AG04450 (cell line): ENCODE measurements at regions not wholly inside any gene's neighbourhood (a gene's known extent, or its start where the extent isn't known, plus 50 kb on each side); places are given as distances from the start of the nearest gene placed in this dataset.

ENCODE experiments used
- CTCF ChIA-PET: fragments of 300-600, 350-600 bp; formaldehyde crosslinking; extraction: SDS; loops from one replicate; lab custom pipeline; 2022; ENCODE audit warnings: antibody characterized with exemption, inconsistent platforms; lab: Charles Lee
- POLR2A ChIA-PET: fragments of 350-600 bp; formaldehyde crosslinking; extraction: SDS; loops from one replicate; lab custom pipeline; 2021; ENCODE audit warnings: antibody characterized with exemption, inconsistent platforms; lab: Yijun Ruan, JAX
- DNase-seq: peaks from one replicate; pipeline ENCODE4 v3.0.0-alpha.2; 2011; ENCODE audit warnings: low read depth, low spot score
- H3K27ac ChIP-seq: one replicate; pipeline ENCODE4 v1.5.1; 2012; ENCODE audit warnings: low read depth, low read length, control low read depth
- H3K27me3 ChIP-seq: one replicate; pipeline ENCODE4 v1.6.0; 2012; ENCODE audit warnings: low read length; ENCODE audit not compliant: control insufficient read depth, insufficient read depth
- H3K4me3 ChIP-seq: 2 replicates; pipeline ENCODE4 v1.5.1; 2011; ENCODE audit warnings: mild to moderate bottlenecking, low read depth, low read length, control low read depth
- H3K9me3 ChIP-seq: 2 replicates; pipeline ENCODE4 v1.5.1; 2012; ENCODE audit warnings: low read length; ENCODE audit not compliant: control insufficient read depth, insufficient read depth
- TF ChIP-seq, protein P1 (sequence below): IDR thresholded peaks from 2 replicates; pipeline ENCODE4 v1.5.1; 2011; ENCODE audit warnings: low read depth, low read length, control low read depth, inconsistent platforms

DNA sequence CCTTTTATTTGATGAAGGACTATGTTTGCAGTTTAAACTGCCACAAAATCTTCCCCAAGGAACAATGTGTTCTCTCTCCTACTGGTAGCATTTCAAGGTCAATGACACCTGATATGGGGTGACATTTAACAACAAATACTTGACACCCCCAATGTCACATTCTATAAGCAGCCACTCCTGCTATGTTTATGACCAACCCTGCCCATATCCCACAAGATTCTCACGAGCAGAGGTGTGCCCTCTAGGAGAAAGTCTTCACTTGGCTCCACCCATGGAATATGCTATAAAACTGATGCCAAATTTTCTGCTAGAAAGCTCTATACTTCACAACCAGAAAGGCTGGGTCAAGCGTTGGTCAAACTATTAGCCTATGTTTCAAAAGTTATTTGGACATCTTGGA is 105.6 kb upstream of the ARID2 start:
- no peaks in the 10 kb centered on the region for H3K9me3 ChIP-seq
- TF ChIP-seq, protein P1, sequence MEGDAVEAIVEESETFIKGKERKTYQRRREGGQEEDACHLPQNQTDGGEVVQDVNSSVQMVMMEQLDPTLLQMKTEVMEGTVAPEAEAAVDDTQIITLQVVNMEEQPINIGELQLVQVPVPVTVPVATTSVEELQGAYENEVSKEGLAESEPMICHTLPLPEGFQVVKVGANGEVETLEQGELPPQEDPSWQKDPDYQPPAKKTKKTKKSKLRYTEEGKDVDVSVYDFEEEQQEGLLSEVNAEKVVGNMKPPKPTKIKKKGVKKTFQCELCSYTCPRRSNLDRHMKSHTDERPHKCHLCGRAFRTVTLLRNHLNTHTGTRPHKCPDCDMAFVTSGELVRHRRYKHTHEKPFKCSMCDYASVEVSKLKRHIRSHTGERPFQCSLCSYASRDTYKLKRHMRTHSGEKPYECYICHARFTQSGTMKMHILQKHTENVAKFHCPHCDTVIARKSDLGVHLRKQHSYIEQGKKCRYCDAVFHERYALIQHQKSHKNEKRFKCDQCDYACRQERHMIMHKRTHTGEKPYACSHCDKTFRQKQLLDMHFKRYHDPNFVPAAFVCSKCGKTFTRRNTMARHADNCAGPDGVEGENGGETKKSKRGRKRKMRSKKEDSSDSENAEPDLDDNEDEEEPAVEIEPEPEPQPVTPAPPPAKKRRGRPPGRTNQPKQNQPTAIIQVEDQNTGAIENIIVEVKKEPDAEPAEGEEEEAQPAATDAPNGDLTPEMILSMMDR = no peak
- H3K27me3 ChIP-seq = peaks cover 10% of the 10 kb centered on the region
- H3K27ac ChIP-seq = no peak overlapping the region
- no peak for DNase-seq
- H3K4me3 ChIP-seq = no peak overlapping the region
- POLR2A ChIA-PET = no interaction called here
- CTCF ChIA-PET = interaction anchor here (0.6 kb wide), 1 partner anchor 91 kb away, joined by 3 read pairs; no protein-coding TSS in a partner anchor

DNA sequence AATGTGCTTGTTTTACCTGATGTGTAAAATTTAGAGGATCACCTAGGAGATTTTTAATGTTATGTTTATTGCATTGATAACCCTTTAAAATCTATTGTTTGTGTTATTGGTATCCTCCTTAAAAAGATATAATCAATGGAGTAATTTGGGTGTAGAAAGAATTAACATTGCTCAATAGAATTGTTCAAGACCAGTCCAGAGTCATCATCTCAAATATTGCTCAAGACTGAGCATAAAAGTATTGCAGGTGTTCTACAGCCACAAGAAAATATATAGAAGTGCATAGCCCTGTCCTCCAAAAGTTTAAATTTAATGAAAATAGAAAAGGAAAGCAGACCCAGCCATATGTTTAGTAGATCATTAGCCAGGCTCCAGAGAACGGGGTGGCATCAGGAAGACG is 102.5 kb upstream of the ARID2 start:
- Histone ChIP-seq H3K27me3 (peaks cover 8% of the 10 kb centered on the region), H3K4me3 (no peak overlapping the region), H3K9me3 (no peaks in the 10 kb centered on the region), H3K27ac (no peak overlapping the region)
- DNase-seq = no peak
- CTCF ChIA-PET = interaction anchor here (1.0 to 1.4 kb wide), 2 partner anchors 10 to 53 kb away, joined by 3 read pairs; no protein-coding TSS in a partner anchor
- POLR2A ChIA-PET = no interaction called here
- TF ChIP-seq, protein P1 = no peak

- H3K27ac ChIP-seq = no peak overlapping the region
- no peaks in the 10 kb centered on the region for H3K9me3 ChIP-seq
- peaks cover 7% of the 10 kb centered on the region for H3K27me3 ChIP-seq
- H3K4me3 ChIP-seq = no peak overlapping the region
- ChIA-PET POLR2A (no interaction called here), CTCF (interaction anchor here (1.0 to 1.4 kb wide), 3 partner anchors 10 to 83 kb away, joined by 3 to 4 read pairs (median 3); no protein-coding TSS in a partner anchor)
- TF ChIP-seq, protein P1 = no peak
- no peak for DNase-seq
Measured at GRCh38 chr12:45627407-45628069, 102.0 kb upstream of the ARID2 start.

DNA sequence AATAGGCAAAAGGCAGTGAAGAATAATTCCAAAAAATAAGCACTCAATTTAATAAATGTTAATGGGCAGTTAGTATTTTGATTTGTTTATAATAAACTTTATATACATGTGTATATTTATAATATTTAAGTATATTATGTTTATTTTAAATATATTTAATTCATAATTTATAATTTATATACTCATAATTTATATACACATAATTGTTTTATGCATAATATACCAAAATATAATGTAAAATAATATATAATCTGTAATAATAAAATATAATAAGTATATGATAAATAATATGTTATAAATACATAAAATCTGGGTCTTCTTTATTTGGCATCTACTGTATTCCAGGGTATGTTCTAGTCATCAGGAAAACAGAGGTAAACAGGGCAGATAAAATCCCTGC is 100.2 kb upstream of the ARID2 start:
- TF ChIP-seq, protein P1 = no peak
- Histone ChIP-seq H3K27ac (no peak overlapping the region), H3K27me3 (peaks cover 4% of the 10 kb centered on the region), H3K4me3 (no peak overlapping the region), H3K9me3 (no peaks in the 10 kb centered on the region)
- CTCF ChIA-PET = interaction anchor here (1.4 kb wide), 1 partner anchor 85 kb away, joined by 4 read pairs; no protein-coding TSS in a partner anchor
- POLR2A ChIA-PET = no interaction called here
- DNase-seq = no peak

GRCh38 chr12:45633733-45634132 is 95.8 kb upstream of the ARID2 start:
- TF ChIP-seq, protein P1 = no peak
- H3K9me3 ChIP-seq = no peaks in the 10 kb centered on the region
- no peak overlapping the region for H3K27ac ChIP-seq
- H3K4me3 ChIP-seq = no peak overlapping the region
- POLR2A ChIA-PET = no interaction called here
- no peak for DNase-seq
- CTCF ChIA-PET = no interaction called here
- no peaks in the 10 kb centered on the region for H3K27me3 ChIP-seq
